GM10266 (cell line): ENCODE measurements at regions not wholly inside any gene's neighbourhood (a gene's known extent, or its start where the extent isn't known, plus 50 kb on each side); places are given as distances from the start of the nearest gene placed in this dataset.
"Not testable (repeated sequence)": the region's sequence is repeated elsewhere in the genome, so short reads cannot be mapped to it uniquely, and the experiment has no call there.

Experiments used
- DNase-seq: peaks from one replicate; pipeline ENCODE4 v3.0.0; 2012; ENCODE audit errors: extremely low spot score
- TF ChIP-seq, protein P1 (sequence below): IDR thresholded peaks from 2 replicates; pipeline ENCODE4 v1.5.1; 2012; ENCODE audit warnings: mild to moderate bottlenecking, low read depth; ENCODE audit not compliant: control insufficient read depth, insufficient read depth; ENCODE audit errors: missing control alignments

- no peak for DNase-seq
- TF ChIP-seq, protein P1, sequence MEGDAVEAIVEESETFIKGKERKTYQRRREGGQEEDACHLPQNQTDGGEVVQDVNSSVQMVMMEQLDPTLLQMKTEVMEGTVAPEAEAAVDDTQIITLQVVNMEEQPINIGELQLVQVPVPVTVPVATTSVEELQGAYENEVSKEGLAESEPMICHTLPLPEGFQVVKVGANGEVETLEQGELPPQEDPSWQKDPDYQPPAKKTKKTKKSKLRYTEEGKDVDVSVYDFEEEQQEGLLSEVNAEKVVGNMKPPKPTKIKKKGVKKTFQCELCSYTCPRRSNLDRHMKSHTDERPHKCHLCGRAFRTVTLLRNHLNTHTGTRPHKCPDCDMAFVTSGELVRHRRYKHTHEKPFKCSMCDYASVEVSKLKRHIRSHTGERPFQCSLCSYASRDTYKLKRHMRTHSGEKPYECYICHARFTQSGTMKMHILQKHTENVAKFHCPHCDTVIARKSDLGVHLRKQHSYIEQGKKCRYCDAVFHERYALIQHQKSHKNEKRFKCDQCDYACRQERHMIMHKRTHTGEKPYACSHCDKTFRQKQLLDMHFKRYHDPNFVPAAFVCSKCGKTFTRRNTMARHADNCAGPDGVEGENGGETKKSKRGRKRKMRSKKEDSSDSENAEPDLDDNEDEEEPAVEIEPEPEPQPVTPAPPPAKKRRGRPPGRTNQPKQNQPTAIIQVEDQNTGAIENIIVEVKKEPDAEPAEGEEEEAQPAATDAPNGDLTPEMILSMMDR, result no peak
Measured at GRCh38 chr5:111922344-111922743, 165.3 kb upstream of the NREP start.

GRCh38 chr5:111921691-111922090, 164.7 kb upstream of the NREP start:
- not testable (repeated sequence) for DNase-seq

DNA sequence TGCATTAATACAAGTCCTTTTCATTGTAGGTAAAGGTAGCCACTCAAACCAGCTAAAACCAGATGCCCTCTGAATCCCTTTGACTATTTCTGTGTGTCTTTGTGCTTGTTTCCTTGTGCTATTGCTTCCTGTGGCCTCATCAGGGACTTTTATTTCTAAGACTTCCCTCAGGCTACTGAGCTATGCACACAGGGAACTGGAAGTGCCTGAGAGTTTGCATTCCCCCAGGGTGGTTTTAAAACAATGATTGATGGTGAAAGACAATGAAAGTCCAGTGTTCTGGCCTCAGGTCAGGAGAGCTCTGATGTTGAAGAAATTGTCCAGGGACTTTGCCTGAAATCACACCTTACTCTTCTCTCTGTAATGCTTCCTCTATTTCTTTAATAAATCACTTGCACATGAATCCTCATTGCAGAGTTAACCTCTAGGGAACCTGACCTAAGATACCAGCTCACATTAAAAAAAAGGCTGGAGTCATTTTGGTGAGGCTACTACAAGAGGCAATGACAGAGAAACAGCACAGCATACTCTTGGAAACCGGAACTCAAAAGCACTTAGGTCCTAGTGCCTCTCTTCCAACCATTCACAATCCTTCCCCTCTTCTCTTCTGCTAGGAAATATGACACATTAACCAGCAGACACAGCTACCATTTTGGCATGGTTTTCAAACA, 158.1 kb upstream of the NREP start:
- no peak for DNase-seq
- TF ChIP-seq, protein P1, result no peak

GRCh38 chr5:111902436-111902835, 145.4 kb upstream of the NREP start:
- DNase-seq, result no peak
- TF ChIP-seq, protein P1, result no peak

- no peak for DNase-seq
- TF ChIP-seq, protein P1, result no peak
Measured at GRCh38 chr5:111901296-111901695, 144.3 kb upstream of the NREP start.

GRCh38 chr5:111892949-111893348, 136.0 kb upstream of the NREP start:
- DNase-seq, result no peak
- TF ChIP-seq, protein P1, result no peak

DNA sequence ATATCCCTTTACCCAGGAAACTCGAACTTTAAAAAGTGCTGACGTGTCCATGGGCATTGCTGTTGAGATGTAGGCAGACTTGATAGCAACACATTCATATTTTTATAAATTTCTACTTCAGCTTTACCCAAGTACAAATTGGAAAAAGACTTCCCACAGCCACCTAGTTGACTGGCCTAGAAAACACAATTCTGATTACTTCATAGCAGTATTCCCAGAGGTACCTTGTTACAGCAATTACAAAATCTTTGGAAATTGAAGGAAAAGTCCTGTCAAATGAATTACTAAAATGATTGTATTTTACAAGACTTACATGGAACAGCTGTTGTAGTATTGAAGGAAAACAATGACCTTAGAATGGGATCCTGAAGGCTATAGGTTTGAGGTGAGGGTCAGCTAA, 130.7 kb upstream of the NREP start:
- TF ChIP-seq, protein P1, result no peak
- DNase-seq, result no peak

DNA sequence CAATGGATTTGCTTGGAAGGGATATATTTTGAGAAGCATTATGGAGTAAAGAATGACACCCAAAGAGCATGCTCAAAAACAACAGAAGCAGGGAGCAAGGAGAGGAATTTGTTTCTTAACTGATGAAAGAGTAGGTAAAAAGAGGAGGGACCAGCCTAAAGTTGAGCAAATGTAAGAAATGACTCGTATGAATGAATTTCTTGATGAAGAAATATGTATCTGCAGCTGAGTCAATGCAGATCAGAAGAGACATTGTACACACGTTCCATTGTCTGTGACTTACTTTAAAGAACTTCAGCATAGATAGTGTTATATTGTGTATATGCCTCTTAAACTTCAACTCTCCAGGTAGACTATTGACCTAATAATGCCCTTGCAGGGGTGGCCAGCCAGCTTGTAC, 112.7 kb upstream of the NREP start:
- no peak for DNase-seq
- TF ChIP-seq, protein P1, result no peak
